Fibroblast of lung (primary cell): ENCODE measurements at regions not wholly inside any gene's neighbourhood (a gene's known extent, or its start where the extent isn't known, plus 50 kb on each side); places are given as distances from the start of the nearest gene placed in this dataset.

ENCODE experiments used
- DNase-seq, 2 donors: peaks; one replicate each; pipeline versions ENCODE4 v3.0.0 to v3.0.0-alpha.2; 2010; ENCODE audit warnings: low read depth in 2 of 2
- H2AFZ ChIP-seq: 2 replicates; pipeline ENCODE4 v1.5.1; 2012; ENCODE audit warnings: low read length, control low read depth, inconsistent platforms
- H3K27ac ChIP-seq: 2 replicates; pipeline ENCODE4 v1.5.1; 2011; ENCODE audit warnings: low read length, control low read depth; ENCODE audit not compliant: insufficient read depth
- H3K27me3 ChIP-seq: 2 replicates; pipeline ENCODE4 v1.5.1; 2011; ENCODE audit warnings: mild to moderate bottlenecking, low read length; ENCODE audit not compliant: control insufficient read depth, insufficient read depth
- H3K36me3 ChIP-seq: 2 replicates; pipeline ENCODE4 v1.5.1; 2011; ENCODE audit warnings: low read length; ENCODE audit not compliant: control insufficient read depth, insufficient read depth
- H3K4me1 ChIP-seq: 2 replicates; pipeline ENCODE4 v1.5.1; 2011; ENCODE audit warnings: low read length; ENCODE audit not compliant: control insufficient read depth, insufficient read depth; ENCODE audit errors: extremely low read depth
- H3K4me2 ChIP-seq: 2 replicates; pipeline ENCODE4 v1.5.1; 2011; ENCODE audit warnings: low read length, control low read depth; ENCODE audit not compliant: insufficient read depth; ENCODE audit errors: extremely low read depth
- H3K4me3 ChIP-seq, 4 experiments: fragments of 200-600 bp in 1 of 4; sonication (generic) in 1 of 4; replicated peaks in 1 of 4; 2 replicates each; pipeline ENCODE4 v1.5.1; 2011 to 2016; ENCODE audit warnings: low read length in 4 of 4, low read depth in 3 of 4, mild to moderate bottlenecking in 3 of 4, control low read depth in 2 of 4, inconsistent platforms in 1 of 4, mixed read lengths in 1 of 4; ENCODE audit not compliant: insufficient read depth in 1 of 4; ENCODE audit errors: control extremely low read depth in 1 of 4
- H3K79me2 ChIP-seq: 2 replicates; pipeline ENCODE4 v1.5.1; 2012; ENCODE audit warnings: mild to moderate bottlenecking, low read length, inconsistent platforms; ENCODE audit not compliant: control insufficient read depth, insufficient read depth
- H3K9ac ChIP-seq: 2 replicates; pipeline ENCODE4 v1.5.1; 2011; ENCODE audit warnings: mild to moderate bottlenecking, low read length, control low read depth; ENCODE audit not compliant: insufficient read depth
- H3K9me3 ChIP-seq: 2 replicates; pipeline ENCODE4 v1.5.1; 2012; ENCODE audit warnings: low read depth, low read length; ENCODE audit not compliant: control insufficient read depth, insufficient read depth
- H4K20me1 ChIP-seq: 2 replicates; pipeline ENCODE4 v1.5.1; 2011; ENCODE audit warnings: low read length; ENCODE audit not compliant: control insufficient read depth, insufficient read depth; ENCODE audit errors: extremely low read depth
- EZH2 ChIP-seq: IDR thresholded peaks from 2 replicates; pipeline ENCODE4 v1.5.1; 2012; ENCODE audit warnings: low read length, control low read depth, mild to moderate bottlenecking; ENCODE audit errors: missing control alignments
- TF ChIP-seq, protein P1 (sequence below), 2 donors: IDR thresholded peaks in 1 of 2; conservative IDR thresholded peaks in 1 of 2; 1 replicate in 1 of 2; 2 replicates in 1 of 2; pipeline ENCODE4 v1.5.1; 2011 to 2012; ENCODE audit warnings: low read length in 2 of 2, control low read depth in 1 of 2, inconsistent platforms in 1 of 2, low read depth in 1 of 2, mild to moderate bottlenecking in 1 of 2

DNA sequence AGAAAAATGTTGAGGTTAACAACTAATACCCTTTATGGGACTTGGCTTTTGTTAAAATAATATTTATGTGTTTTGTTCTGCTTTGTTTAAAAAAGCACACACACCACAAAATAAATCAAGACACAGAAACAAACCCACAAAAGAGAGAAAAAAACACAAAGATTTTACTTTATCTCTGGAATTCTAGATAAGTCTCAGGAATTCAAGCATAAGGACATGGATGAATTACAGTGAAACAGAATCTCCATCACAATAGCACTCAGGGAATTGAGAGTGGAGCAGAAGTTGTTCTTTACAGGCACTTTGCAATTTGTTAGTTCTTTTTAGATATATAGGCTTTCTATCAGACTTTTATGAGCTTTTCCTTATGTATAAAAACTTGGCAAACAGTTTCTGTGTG is 360.9 kb upstream of the ZC3H15 start:
- H3K4me2 ChIP-seq: no peak overlapping the region
- no peak overlapping the region for H2AFZ ChIP-seq
- peak in 1 of 2 donors; percentile 69 for DNase-seq
- no peak for TF ChIP-seq EZH2
- TF ChIP-seq, protein P1, sequence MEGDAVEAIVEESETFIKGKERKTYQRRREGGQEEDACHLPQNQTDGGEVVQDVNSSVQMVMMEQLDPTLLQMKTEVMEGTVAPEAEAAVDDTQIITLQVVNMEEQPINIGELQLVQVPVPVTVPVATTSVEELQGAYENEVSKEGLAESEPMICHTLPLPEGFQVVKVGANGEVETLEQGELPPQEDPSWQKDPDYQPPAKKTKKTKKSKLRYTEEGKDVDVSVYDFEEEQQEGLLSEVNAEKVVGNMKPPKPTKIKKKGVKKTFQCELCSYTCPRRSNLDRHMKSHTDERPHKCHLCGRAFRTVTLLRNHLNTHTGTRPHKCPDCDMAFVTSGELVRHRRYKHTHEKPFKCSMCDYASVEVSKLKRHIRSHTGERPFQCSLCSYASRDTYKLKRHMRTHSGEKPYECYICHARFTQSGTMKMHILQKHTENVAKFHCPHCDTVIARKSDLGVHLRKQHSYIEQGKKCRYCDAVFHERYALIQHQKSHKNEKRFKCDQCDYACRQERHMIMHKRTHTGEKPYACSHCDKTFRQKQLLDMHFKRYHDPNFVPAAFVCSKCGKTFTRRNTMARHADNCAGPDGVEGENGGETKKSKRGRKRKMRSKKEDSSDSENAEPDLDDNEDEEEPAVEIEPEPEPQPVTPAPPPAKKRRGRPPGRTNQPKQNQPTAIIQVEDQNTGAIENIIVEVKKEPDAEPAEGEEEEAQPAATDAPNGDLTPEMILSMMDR (conservative IDR thresholded peaks at IDR 0.05 in 1 of 2, IDR thresholded peaks at IDR 0.05 in 1 of 2; ENCODE audit: low read depth in 1 of 2, low read length in 2 of 2): no peak
- H3K27ac ChIP-seq: no peak overlapping the region
- H3K27me3 ChIP-seq: no peaks in the 10 kb centered on the region
- H3K9me3 ChIP-seq: no peaks in the 10 kb centered on the region
- H3K4me1 ChIP-seq: no peaks in the 10 kb centered on the region
- H3K9ac ChIP-seq: no peak overlapping the region
- no peaks in the 10 kb centered on the region for H3K36me3 ChIP-seq
- no peaks in the 10 kb centered on the region for H3K79me2 ChIP-seq
- no peaks in the 10 kb centered on the region for H4K20me1 ChIP-seq
- H3K4me3 ChIP-seq: no peak overlapping the region

DNA sequence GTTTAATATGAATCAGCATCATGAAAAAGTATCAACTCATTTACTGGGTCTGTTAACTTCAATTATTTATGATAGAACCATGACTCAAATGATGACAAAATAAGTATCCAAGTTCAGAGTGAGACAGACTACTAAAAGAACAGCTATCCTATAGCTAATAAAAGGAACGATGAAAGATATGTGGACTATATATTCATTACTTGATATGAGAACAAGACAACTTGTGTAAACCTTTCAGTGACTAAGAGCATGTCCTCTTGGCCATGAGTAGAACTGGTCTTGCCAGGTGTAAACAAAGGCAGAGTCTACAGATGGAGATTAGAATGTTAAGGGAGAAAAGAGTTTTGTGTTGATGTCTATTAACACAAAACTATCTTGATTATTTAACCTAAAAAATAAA is 360.4 kb upstream of the ZC3H15 start:
- no peaks in the 10 kb centered on the region for H3K36me3 ChIP-seq
- no peak overlapping the region for H3K9ac ChIP-seq
- no peak overlapping the region for H3K27ac ChIP-seq
- peak; percentile 7 for DNase-seq
- no peak for TF ChIP-seq EZH2
- TF ChIP-seq, protein P1 (conservative IDR thresholded peaks at IDR 0.05 in 1 of 2, IDR thresholded peaks at IDR 0.05 in 1 of 2; ENCODE audit: low read depth in 1 of 2, low read length in 2 of 2): no peak
- H3K4me2 ChIP-seq: no peak overlapping the region
- no peaks in the 10 kb centered on the region for H3K79me2 ChIP-seq
- no peaks in the 10 kb centered on the region for H3K4me1 ChIP-seq
- no peaks in the 10 kb centered on the region for H4K20me1 ChIP-seq
- H3K4me3 ChIP-seq: no peak overlapping the region
- no peaks in the 10 kb centered on the region for H3K27me3 ChIP-seq
- no peaks in the 10 kb centered on the region for H3K9me3 ChIP-seq
- no peak overlapping the region for H2AFZ ChIP-seq

DNA sequence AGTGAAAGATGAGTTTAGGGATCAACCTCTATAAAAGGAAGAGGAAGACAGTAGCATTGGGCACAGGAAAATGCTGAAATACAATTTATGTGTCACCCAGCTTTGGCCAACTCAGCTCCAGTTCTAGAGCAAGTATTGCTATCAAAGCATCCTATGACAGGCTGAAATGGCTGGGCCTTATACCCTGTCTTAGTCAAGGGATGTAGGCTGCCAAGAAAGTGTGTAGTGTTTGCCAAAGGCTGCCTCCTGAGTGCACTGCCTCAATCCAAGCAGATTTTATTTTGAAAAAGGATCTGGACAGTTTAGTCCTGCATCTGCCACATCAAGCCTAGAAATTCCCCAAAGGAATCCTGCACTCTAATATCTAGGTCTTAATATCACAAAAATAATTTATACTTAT is 359.9 kb upstream of the ZC3H15 start:
- Histone ChIP-seq H3K4me1 (no peaks in the 10 kb centered on the region), H3K36me3 (no peaks in the 10 kb centered on the region), H3K27ac (no peak overlapping the region), H4K20me1 (no peaks in the 10 kb centered on the region), H3K4me2 (no peak overlapping the region), H3K9ac (no peak overlapping the region), H2AFZ (no peak overlapping the region), H3K27me3 (no peaks in the 10 kb centered on the region), H3K4me3 (no peak overlapping the region), H3K9me3 (no peaks in the 10 kb centered on the region), H3K79me2 (no peaks in the 10 kb centered on the region)
- peak; percentile 8 to 23 for DNase-seq
- TF ChIP-seq EZH2: no peak
- TF ChIP-seq, protein P1 (conservative IDR thresholded peaks at IDR 0.05 in 1 of 2, IDR thresholded peaks at IDR 0.05 in 1 of 2; ENCODE audit: low read depth in 1 of 2, low read length in 2 of 2): no peak
